ENCODE measurements at regions not wholly inside any gene's neighbourhood (a gene's known extent, or its start where the extent isn't known, plus 50 kb on each side); places are given as distances from the start of the nearest gene placed in this dataset.

DNA sequence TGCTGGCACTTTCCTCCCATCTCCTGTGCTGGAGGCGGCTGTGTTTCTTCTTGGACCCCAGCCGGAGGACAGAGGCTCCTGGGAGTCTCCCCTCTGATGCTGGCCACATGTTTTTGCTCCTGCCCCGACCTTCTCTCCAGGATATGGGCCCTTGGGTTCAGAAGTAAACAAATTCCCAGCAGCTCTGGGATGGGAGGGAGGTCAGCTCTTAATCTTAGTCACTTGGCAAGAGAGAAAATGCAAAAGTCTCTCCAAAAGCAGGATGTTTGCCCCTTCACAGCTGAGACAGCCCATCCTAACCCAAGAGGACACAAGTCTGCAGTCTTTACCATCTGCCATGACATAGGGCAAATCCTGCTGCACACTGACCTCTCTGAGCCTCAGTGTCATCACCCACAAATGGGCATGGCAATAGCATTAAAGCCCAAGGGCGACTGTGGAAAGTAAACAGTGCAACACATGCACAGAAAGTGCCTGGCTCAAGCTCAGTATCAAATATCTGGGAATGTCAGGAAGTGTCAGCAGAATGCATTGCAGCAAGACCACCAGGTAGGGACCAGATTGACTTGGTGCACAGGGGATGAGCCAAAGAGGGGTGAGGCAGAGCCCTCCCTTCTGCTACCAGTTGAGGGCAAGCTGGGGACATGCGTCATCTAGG lies 117.0 kb upstream of the CXCL14 start:
- no peaks in the 10 kb centered on the region for H3K9me3 ChIP-seq (replicated peaks; ENCODE audit: control insufficient read depth, insufficient read depth, low read length)
- H3K4me2 ChIP-seq (ENCODE audit: control insufficient read depth, insufficient read depth), result no peak overlapping the region
- CTCF ChIA-PET, result no interaction called here
- SMC1A ChIA-PET (ENCODE audit: uncharacterized antibody, unreplicated experiment), result no interaction called here
- no peak overlapping the region for H3K27ac ChIP-seq (ENCODE audit: control insufficient read depth, insufficient read depth)
- FAIRE-seq (no peak), DNase-seq (ENCODE audit: low read depth, low spot score) (no peak), ATAC-seq (no peak)
- no peaks in the 10 kb centered on the region for H3K27me3 ChIP-seq (replicated peaks in 1 of 2; ENCODE audit: control insufficient read depth in 2 of 2, insufficient read depth in 2 of 2, low read length in 1 of 2)
- no peaks in the 10 kb centered on the region for H3K79me2 ChIP-seq (ENCODE audit: control insufficient read depth, insufficient read depth, low read length)
- RAD21 ChIA-PET (ENCODE audit: unreplicated experiment), result no interaction called here
- BruUV-seq (replicated peaks), result no TSS peak
- H3K4me1 ChIP-seq (ENCODE audit: control insufficient read depth, insufficient read depth, low read length), result no peaks in the 10 kb centered on the region
- no peaks in the 10 kb centered on the region for H3K36me3 ChIP-seq (ENCODE audit: control insufficient read depth in 2 of 2, insufficient read depth in 2 of 2, low read length in 1 of 2)
- no peak overlapping the region for H3K4me3 ChIP-seq
- no peak for TF ChIP-seq CEBPB (IDR thresholded peaks at IDR 0.05; ENCODE audit: borderline replicate concordance in 1 of 2, low read depth in 2 of 2, low read length in 2 of 2)
- TF ChIP-seq IRF4 (IDR thresholded peaks at IDR 0.05; ENCODE audit: low read depth, low read length), result no peak
- TF ChIP-seq NBN (IDR thresholded peaks at IDR 0.05), result no peak
- TF ChIP-seq NFIC (IDR thresholded peaks at IDR 0.05; ENCODE audit: low read depth, low read length), result no peak
- H4K20me1 ChIP-seq (ENCODE audit: control insufficient read depth, insufficient read depth), result no peaks in the 10 kb centered on the region
- no peak overlapping the region for H3K9ac ChIP-seq (ENCODE audit: control insufficient read depth, insufficient read depth, low read length)
- intact Hi-C loops (cut with micrococcal nuclease; ENCODE audit: unreplicated experiment), result no loop called here
- in situ Hi-C loops (cut with MboI), result no loop called here
- H2AFZ ChIP-seq (ENCODE audit: control insufficient read depth, low read depth, low read length), result no peak overlapping the region
- POLR2A ChIA-PET, result no interaction called here
- WGBS (ENCODE audit: insufficient coverage, insufficient replicate concordance, low lambda C conversion rate, missing lambda C conversion rate), result 50% methylated on average over 5 of the region's 5 CpGs

DNA sequence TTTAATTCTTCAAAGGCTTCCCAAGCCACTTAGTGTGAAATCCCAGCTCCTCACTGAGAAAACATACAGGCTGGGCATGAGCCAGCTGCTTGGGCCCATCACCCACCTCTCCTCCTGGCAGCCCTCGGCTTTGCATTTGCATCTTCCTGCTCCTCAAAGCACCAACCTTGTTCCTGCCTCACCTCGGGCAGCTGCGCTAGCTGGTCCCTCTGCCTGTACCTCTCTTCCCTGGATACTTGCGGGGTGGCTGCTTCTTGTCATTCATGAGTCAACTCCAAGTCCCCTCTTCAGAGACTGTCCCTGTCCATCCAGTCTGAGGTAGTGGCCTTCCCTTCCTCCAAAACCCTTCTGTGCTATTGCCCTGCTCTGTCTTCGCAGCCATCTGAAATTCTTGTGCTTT lies 116.1 kb upstream of the CXCL14 start:
- TF ChIP-seq, protein P1, sequence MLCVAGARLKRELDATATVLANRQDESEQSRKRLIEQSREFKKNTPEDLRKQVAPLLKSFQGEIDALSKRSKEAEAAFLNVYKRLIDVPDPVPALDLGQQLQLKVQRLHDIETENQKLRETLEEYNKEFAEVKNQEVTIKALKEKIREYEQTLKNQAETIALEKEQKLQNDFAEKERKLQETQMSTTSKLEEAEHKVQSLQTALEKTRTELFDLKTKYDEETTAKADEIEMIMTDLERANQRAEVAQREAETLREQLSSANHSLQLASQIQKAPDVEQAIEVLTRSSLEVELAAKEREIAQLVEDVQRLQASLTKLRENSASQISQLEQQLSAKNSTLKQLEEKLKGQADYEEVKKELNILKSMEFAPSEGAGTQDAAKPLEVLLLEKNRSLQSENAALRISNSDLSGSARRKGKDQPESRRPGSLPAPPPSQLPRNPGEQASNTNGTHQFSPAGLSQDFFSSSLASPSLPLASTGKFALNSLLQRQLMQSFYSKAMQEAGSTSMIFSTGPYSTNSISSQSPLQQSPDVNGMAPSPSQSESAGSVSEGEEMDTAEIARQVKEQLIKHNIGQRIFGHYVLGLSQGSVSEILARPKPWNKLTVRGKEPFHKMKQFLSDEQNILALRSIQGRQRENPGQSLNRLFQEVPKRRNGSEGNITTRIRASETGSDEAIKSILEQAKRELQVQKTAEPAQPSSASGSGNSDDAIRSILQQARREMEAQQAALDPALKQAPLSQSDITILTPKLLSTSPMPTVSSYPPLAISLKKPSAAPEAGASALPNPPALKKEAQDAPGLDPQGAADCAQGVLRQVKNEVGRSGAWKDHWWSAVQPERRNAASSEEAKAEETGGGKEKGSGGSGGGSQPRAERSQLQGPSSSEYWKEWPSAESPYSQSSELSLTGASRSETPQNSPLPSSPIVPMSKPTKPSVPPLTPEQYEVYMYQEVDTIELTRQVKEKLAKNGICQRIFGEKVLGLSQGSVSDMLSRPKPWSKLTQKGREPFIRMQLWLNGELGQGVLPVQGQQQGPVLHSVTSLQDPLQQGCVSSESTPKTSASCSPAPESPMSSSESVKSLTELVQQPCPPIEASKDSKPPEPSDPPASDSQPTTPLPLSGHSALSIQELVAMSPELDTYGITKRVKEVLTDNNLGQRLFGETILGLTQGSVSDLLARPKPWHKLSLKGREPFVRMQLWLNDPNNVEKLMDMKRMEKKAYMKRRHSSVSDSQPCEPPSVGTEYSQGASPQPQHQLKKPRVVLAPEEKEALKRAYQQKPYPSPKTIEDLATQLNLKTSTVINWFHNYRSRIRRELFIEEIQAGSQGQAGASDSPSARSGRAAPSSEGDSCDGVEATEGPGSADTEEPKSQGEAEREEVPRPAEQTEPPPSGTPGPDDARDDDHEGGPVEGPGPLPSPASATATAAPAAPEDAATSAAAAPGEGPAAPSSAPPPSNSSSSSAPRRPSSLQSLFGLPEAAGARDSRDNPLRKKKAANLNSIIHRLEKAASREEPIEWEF (IDR thresholded peaks at IDR 0.05; ENCODE audit: insufficient replicate concordance, low read depth, low read length), result no peak
- TF ChIP-seq, protein P2, sequence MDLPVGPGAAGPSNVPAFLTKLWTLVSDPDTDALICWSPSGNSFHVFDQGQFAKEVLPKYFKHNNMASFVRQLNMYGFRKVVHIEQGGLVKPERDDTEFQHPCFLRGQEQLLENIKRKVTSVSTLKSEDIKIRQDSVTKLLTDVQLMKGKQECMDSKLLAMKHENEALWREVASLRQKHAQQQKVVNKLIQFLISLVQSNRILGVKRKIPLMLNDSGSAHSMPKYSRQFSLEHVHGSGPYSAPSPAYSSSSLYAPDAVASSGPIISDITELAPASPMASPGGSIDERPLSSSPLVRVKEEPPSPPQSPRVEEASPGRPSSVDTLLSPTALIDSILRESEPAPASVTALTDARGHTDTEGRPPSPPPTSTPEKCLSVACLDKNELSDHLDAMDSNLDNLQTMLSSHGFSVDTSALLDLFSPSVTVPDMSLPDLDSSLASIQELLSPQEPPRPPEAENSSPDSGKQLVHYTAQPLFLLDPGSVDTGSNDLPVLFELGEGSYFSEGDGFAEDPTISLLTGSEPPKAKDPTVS (IDR thresholded peaks at IDR 0.05; ENCODE audit: low read depth, low read length), result no peak
- TF ChIP-seq TCF12 (IDR thresholded peaks at IDR 0.05; ENCODE audit: low read depth, low read length) (no peak), ZNF24 (IDR thresholded peaks at IDR 0.05) (no peak)
- Histone ChIP-seq H3K4me3 (no peak overlapping the region), H3K36me3 (ENCODE audit: control insufficient read depth in 2 of 2, insufficient read depth in 2 of 2, low read length in 1 of 2) (no peaks in the 10 kb centered on the region), H3K79me2 (ENCODE audit: control insufficient read depth, insufficient read depth, low read length) (no peaks in the 10 kb centered on the region), H3K27me3 (replicated peaks in 1 of 2; ENCODE audit: control insufficient read depth in 2 of 2, insufficient read depth in 2 of 2, low read length in 1 of 2) (no peaks in the 10 kb centered on the region), H3K9me3 (replicated peaks; ENCODE audit: control insufficient read depth, insufficient read depth, low read length) (no peaks in the 10 kb centered on the region), H4K20me1 (ENCODE audit: control insufficient read depth, insufficient read depth) (no peaks in the 10 kb centered on the region), H2AFZ (ENCODE audit: control insufficient read depth, low read depth, low read length) (no peak overlapping the region), H3K4me1 (ENCODE audit: control insufficient read depth, insufficient read depth, low read length) (no peaks in the 10 kb centered on the region), H3K9ac (ENCODE audit: control insufficient read depth, insufficient read depth, low read length) (no peak overlapping the region), H3K4me2 (ENCODE audit: control insufficient read depth, insufficient read depth) (no peak overlapping the region), H3K27ac (ENCODE audit: control insufficient read depth, insufficient read depth) (no peak overlapping the region)
- no peak for DNase-seq (ENCODE audit: low read depth, low spot score)
- intact Hi-C loops (cut with micrococcal nuclease; ENCODE audit: unreplicated experiment), result no loop called here
- ChIA-PET RAD21 (ENCODE audit: unreplicated experiment) (no interaction called here), POLR2A (no interaction called here), CTCF (no interaction called here), SMC1A (ENCODE audit: uncharacterized antibody, unreplicated experiment) (interaction anchor here (0.6 kb wide), 1 partner anchor 29 kb away, joined by 3 read pairs; no protein-coding TSS in a partner anchor)
- FAIRE-seq, result no peak
- no peak for ATAC-seq
- BruUV-seq (replicated peaks), result no TSS peak
- WGBS (ENCODE audit: insufficient coverage, insufficient replicate concordance, low lambda C conversion rate, missing lambda C conversion rate), result 49% methylated on average over 5 of the region's 5 CpGs
- in situ Hi-C loops (cut with MboI), result no loop called here

All from GM12878 (cell line).